ENCODE measurements at regions not wholly inside any gene's neighbourhood (a gene's known extent, or its start where the extent isn't known, plus 50 kb on each side); places are given as distances from the start of the nearest gene placed in this dataset.

GRCh38 chr2:144718376-144718775, 198.5 kb upstream of the ZEB2 start:
- Histone ChIP-seq H3K27me3 (replicated peaks; ENCODE audit: insufficient read depth, low read depth, low read length, poor library complexity) (no peaks in the 10 kb centered on the region), H3K4me1 (ENCODE audit: insufficient read depth, low read length, poor library complexity, severe bottlenecking) (no peaks in the 10 kb centered on the region), H3K4me3 (ENCODE audit: low read depth, low read length, poor library complexity, severe bottlenecking) (no peak overlapping the region), H3K9me3 (ENCODE audit: low read depth, low read length, poor library complexity, severe bottlenecking) (peaks cover 8% of the 10 kb centered on the region), H3K36me3 (ENCODE audit: insufficient read depth, low read length, poor library complexity, severe bottlenecking) (no peaks in the 10 kb centered on the region), H3K27ac (ENCODE audit: low read depth, low read length, poor library complexity, severe bottlenecking) (no peak overlapping the region)
- TF ChIP-seq, protein P1, sequence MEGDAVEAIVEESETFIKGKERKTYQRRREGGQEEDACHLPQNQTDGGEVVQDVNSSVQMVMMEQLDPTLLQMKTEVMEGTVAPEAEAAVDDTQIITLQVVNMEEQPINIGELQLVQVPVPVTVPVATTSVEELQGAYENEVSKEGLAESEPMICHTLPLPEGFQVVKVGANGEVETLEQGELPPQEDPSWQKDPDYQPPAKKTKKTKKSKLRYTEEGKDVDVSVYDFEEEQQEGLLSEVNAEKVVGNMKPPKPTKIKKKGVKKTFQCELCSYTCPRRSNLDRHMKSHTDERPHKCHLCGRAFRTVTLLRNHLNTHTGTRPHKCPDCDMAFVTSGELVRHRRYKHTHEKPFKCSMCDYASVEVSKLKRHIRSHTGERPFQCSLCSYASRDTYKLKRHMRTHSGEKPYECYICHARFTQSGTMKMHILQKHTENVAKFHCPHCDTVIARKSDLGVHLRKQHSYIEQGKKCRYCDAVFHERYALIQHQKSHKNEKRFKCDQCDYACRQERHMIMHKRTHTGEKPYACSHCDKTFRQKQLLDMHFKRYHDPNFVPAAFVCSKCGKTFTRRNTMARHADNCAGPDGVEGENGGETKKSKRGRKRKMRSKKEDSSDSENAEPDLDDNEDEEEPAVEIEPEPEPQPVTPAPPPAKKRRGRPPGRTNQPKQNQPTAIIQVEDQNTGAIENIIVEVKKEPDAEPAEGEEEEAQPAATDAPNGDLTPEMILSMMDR (conservative IDR thresholded peaks at IDR 0.05; ENCODE audit: low read depth, low read length) = no peak
- no peak for TF ChIP-seq EZH2 (IDR thresholded peaks at IDR 0.05; ENCODE audit: borderline replicate concordance, low read depth, low read length, poor library complexity, severe bottlenecking)
- no TSS peak for BruUV-seq (replicated peaks)
- intact Hi-C loops (cut with micrococcal nuclease; ENCODE audit: unreplicated experiment) = no loop called here
- ChIA-PET POLR2A (ENCODE audit: low non-redundant PET) (no interaction called here), CTCF (no interaction called here)
- DNase-seq (ENCODE audit: low spot score) = no peak

DNA sequence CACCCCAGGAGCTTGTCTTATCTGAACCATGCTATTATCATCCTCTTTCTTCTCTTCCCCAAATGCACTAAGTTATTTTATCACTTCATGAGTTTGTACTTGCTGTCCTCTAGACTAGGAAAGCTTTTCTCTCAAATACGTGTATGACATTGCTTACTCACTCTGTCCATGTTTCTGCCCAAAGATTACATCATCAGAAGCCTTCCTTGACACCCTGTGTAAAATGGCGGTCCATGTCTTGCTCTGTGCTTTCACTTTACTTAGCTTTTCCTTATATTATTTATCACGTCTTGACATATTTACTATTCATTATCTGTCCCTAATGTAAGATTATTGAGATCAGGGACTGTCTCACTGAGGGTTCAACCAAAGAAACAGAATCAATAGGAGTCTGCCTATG, 196.1 kb upstream of the ZEB2 start:
- BruUV-seq (replicated peaks) = no TSS peak
- CTCF ChIA-PET = no interaction called here
- intact Hi-C loops (cut with micrococcal nuclease; ENCODE audit: unreplicated experiment) = no loop called here

GRCh38 chr2:144713410-144713809, 193.5 kb upstream of the ZEB2 start:
- CTCF ChIA-PET = no interaction called here
- Histone ChIP-seq H3K4me3 (ENCODE audit: low read depth, low read length, poor library complexity, severe bottlenecking) (no peak overlapping the region), H3K27ac (ENCODE audit: low read depth, low read length, poor library complexity, severe bottlenecking) (no peak overlapping the region), H3K4me1 (ENCODE audit: insufficient read depth, low read length, poor library complexity, severe bottlenecking) (no peaks in the 10 kb centered on the region), H3K9me3 (ENCODE audit: low read depth, low read length, poor library complexity, severe bottlenecking) (peaks cover 5% of the 10 kb centered on the region), H3K27me3 (replicated peaks; ENCODE audit: insufficient read depth, low read depth, low read length, poor library complexity) (no peaks in the 10 kb centered on the region), H3K36me3 (ENCODE audit: insufficient read depth, low read length, poor library complexity, severe bottlenecking) (no peaks in the 10 kb centered on the region)
- intact Hi-C loops (cut with micrococcal nuclease; ENCODE audit: unreplicated experiment) = no loop called here
- POLR2A ChIA-PET (ENCODE audit: low non-redundant PET) = no interaction called here
- no TSS peak for BruUV-seq (replicated peaks)
- no peak for DNase-seq (ENCODE audit: low spot score)
- TF ChIP-seq, protein P1 (conservative IDR thresholded peaks at IDR 0.05; ENCODE audit: low read depth, low read length) = no peak
- no peak for TF ChIP-seq EZH2 (IDR thresholded peaks at IDR 0.05; ENCODE audit: borderline replicate concordance, low read depth, low read length, poor library complexity, severe bottlenecking)

More for the DNA sequence above, 196.1 kb upstream of the ZEB2 start:
- POLR2A ChIA-PET (ENCODE audit: low non-redundant PET) = no interaction called here
- Histone ChIP-seq H3K4me1 (ENCODE audit: insufficient read depth, low read length, poor library complexity, severe bottlenecking) (no peaks in the 10 kb centered on the region), H3K4me3 (ENCODE audit: low read depth, low read length, poor library complexity, severe bottlenecking) (no peak overlapping the region), H3K9me3 (ENCODE audit: low read depth, low read length, poor library complexity, severe bottlenecking) (peaks cover 8% of the 10 kb centered on the region), H3K36me3 (ENCODE audit: insufficient read depth, low read length, poor library complexity, severe bottlenecking) (no peaks in the 10 kb centered on the region), H3K27ac (ENCODE audit: low read depth, low read length, poor library complexity, severe bottlenecking) (no peak overlapping the region), H3K27me3 (replicated peaks; ENCODE audit: insufficient read depth, low read depth, low read length, poor library complexity) (no peaks in the 10 kb centered on the region)
- no peak for DNase-seq (ENCODE audit: low spot score)
- no peak for TF ChIP-seq EZH2 (IDR thresholded peaks at IDR 0.05; ENCODE audit: borderline replicate concordance, low read depth, low read length, poor library complexity, severe bottlenecking)
- TF ChIP-seq, protein P1 (conservative IDR thresholded peaks at IDR 0.05; ENCODE audit: low read depth, low read length) = no peak
